BE2C (cell line): ENCODE measurements at regions not wholly inside any gene's neighbourhood (a gene's known extent, or its start where the extent isn't known, plus 50 kb on each side); places are given as distances from the start of the nearest gene placed in this dataset.
"Not testable (repeated sequence)": the region's sequence is repeated elsewhere in the genome, so short reads cannot be mapped to it uniquely, and the experiment has no call there.

Source experiments
- DNase-seq: peaks from one replicate; pipeline ENCODE4 v3.0.0-alpha.2; 2020
- H3K27me3 ChIP-seq: fragments of 250-450 bp; sonication (Bioruptor Pico); 2 replicates; pipeline ENCODE4 v1.5.1; 2020; ENCODE audit warnings: mild to moderate bottlenecking
- H3K36me3 ChIP-seq: fragments of 250-450 bp; sonication (Bioruptor Pico); 2 replicates; pipeline ENCODE4 v1.5.1; 2020; ENCODE audit warnings: mild to moderate bottlenecking
- H3K4me1 ChIP-seq: fragments of 250-450 bp; sonication (Bioruptor Pico); 2 replicates; pipeline ENCODE4 v1.5.1; 2020
- H3K4me3 ChIP-seq: 2 replicates; pipeline ENCODE4 v1.5.1; 2011; ENCODE audit warnings: low read depth, low read length
- H3K9me3 ChIP-seq: fragments of 250-450 bp; sonication (Bioruptor Pico); 2 replicates; pipeline ENCODE4 v1.5.1; 2020
- CTCF ChIP-seq: IDR thresholded peaks from 2 replicates; pipeline ENCODE4 v1.5.1; 2012; ENCODE audit warnings: mild to moderate bottlenecking, low read depth, low read length

GRCh38 chr6:167479301-167479700 lies 154.4 kb downstream of the TTLL2 start:
- H3K27me3 ChIP-seq = no peaks in the 10 kb centered on the region
- H3K4me3 ChIP-seq = no peak overlapping the region
- DNase-seq = no peak
- no peaks in the 10 kb centered on the region for H3K4me1 ChIP-seq
- no peaks in the 10 kb centered on the region for H3K9me3 ChIP-seq
- no peaks in the 10 kb centered on the region for H3K36me3 ChIP-seq
- TF ChIP-seq CTCF = no peak

- no peaks in the 10 kb centered on the region for H3K27me3 ChIP-seq
- no peaks in the 10 kb centered on the region for H3K4me1 ChIP-seq
- H3K36me3 ChIP-seq = no peaks in the 10 kb centered on the region
- no peak overlapping the region for H3K4me3 ChIP-seq
- H3K9me3 ChIP-seq = no peaks in the 10 kb centered on the region
- no peak for DNase-seq
- no peak for TF ChIP-seq CTCF
These were observed 155.2 kb downstream of the TTLL2 start for GRCh38 chr6:167479901-167480648.

GRCh38 chr6:167481307-167481926 lies 156.5 kb downstream of the TTLL2 start:
- no peak for TF ChIP-seq CTCF
- no peaks in the 10 kb centered on the region for H3K36me3 ChIP-seq
- H3K9me3 ChIP-seq = no peaks in the 10 kb centered on the region

GRCh38 chr6:167482801-167483200 lies 157.9 kb downstream of the TTLL2 start:
- H3K36me3 ChIP-seq, H3K4me1 ChIP-seq, DNase-seq, H3K9me3 ChIP-seq, H3K4me3 ChIP-seq, H3K27me3 ChIP-seq: not testable (repeated sequence)

More at GRCh38 chr6:167481307-167481926, 156.5 kb downstream of the TTLL2 start:
- Histone ChIP-seq H3K4me1 (no peaks in the 10 kb centered on the region), H3K27me3 (no peaks in the 10 kb centered on the region), H3K4me3 (no peak overlapping the region)
- DNase-seq = no peak

- Histone ChIP-seq H3K4me3 (no peak overlapping the region), H3K36me3 (no peaks in the 10 kb centered on the region), H3K9me3 (no peaks in the 10 kb centered on the region), H3K27me3 (no peaks in the 10 kb centered on the region), H3K4me1 (no peaks in the 10 kb centered on the region)
- peak; percentile 44 for TF ChIP-seq CTCF
- DNase-seq = no peak
These were observed 160.5 kb downstream of the TTLL2 start for GRCh38 chr6:167485186-167485978.

- Histone ChIP-seq H3K9me3 (no peaks in the 10 kb centered on the region), H3K4me3 (no peak overlapping the region), H3K27me3 (no peaks in the 10 kb centered on the region), H3K36me3 (no peaks in the 10 kb centered on the region), H3K4me1 (no peaks in the 10 kb centered on the region)
- DNase-seq = no peak
- no peak for TF ChIP-seq CTCF
These were observed 163.1 kb downstream of the TTLL2 start for GRCh38 chr6:167487749-167488664.
